Stimulated activated naive B cell treated with anti-CD40 and anti-IgM and Interleukin-4, amounts not matched to agents 10 μg/mL and 1 μg/mL and 100 μg/mL, for 72 hours (primary cell): ENCODE measurements at regions not wholly inside any gene's neighbourhood (a gene's known extent, or its start where the extent isn't known, plus 50 kb on each side); places are given as distances from the start of the nearest gene placed in this dataset.
"Not testable (repeated sequence)": the region's sequence is repeated elsewhere in the genome, so short reads cannot be mapped to it uniquely, and the experiment has no call there.

Experiments used
- ATAC-seq, 2 donors: fragments of 150-1000 bp; cut with Tn5 transposase; replicated peaks; 2 replicates each; pipeline ENCODE4 v1.10.0; 2021; ENCODE audit warnings: moderate library complexity in 1 of 2
- DNase-seq: peaks from one replicate; pipeline ENCODE4 v3.0.0; 2021
- H3K27ac Mint-ChIP-seq: one replicate; pipeline ENCODE4 v1.8.0; 2022; ENCODE audit warnings: mild to moderate bottlenecking, mixed read lengths
- H3K27me3 Mint-ChIP-seq, 2 donors: one replicate each; pipeline ENCODE4 v1.8.0; 2022; ENCODE audit warnings: mixed read lengths in 2 of 2
- H3K36me3 Mint-ChIP-seq, 2 donors: one replicate each; pipeline ENCODE4 v1.8.0; 2022; ENCODE audit warnings: mixed read lengths in 2 of 2, mild to moderate bottlenecking in 1 of 2
- H3K4me1 Mint-ChIP-seq, 2 donors: one replicate each; pipeline ENCODE4 v1.8.0; 2022; ENCODE audit warnings: mixed read lengths in 2 of 2, mild to moderate bottlenecking in 1 of 2
- H3K4me3 Mint-ChIP-seq, 2 donors: one replicate each; pipeline ENCODE4 v1.8.0; 2022; ENCODE audit warnings: mild to moderate bottlenecking in 2 of 2, mixed read lengths in 2 of 2, moderate library complexity in 1 of 2
- H3K9me3 Mint-ChIP-seq, 2 donors: one replicate each; pipeline ENCODE4 v1.8.0; 2022; ENCODE audit warnings: mixed read lengths in 2 of 2, mild to moderate bottlenecking in 1 of 2

DNA sequence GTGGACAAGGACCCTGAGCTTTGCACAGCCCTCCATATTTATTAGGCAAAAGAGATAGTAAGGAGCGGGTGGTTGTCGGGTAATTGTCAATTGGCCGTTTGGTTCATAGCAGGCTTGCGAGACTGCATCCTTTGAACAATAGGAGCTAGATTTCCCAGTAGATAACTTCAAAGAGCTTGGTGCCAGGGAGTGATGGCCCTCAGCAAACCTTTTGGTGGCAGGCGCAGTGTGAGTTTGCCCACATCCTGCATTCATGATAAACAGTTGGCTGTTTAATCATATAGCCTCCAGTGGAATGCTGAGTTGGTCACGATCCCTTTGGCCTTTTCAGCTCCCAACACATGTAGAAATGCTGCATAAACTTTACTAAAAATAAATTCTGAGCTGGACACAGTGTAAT, 156.9 kb downstream of the AKR1D1 start:
- Mint-ChIP-seq H3K9me3 (peaks cover 0 to 5% of the 10 kb centered on the region in 2 donors), H3K4me3 (no peak overlapping the region), H3K27ac (no peak overlapping the region), H3K4me1 (no peaks in the 10 kb centered on the region), H3K36me3 (no peaks in the 10 kb centered on the region), H3K27me3 (peaks cover 0 to 11% of the 10 kb centered on the region in 2 donors)
- ATAC-seq (no peak), DNase-seq (no peak)

DNA sequence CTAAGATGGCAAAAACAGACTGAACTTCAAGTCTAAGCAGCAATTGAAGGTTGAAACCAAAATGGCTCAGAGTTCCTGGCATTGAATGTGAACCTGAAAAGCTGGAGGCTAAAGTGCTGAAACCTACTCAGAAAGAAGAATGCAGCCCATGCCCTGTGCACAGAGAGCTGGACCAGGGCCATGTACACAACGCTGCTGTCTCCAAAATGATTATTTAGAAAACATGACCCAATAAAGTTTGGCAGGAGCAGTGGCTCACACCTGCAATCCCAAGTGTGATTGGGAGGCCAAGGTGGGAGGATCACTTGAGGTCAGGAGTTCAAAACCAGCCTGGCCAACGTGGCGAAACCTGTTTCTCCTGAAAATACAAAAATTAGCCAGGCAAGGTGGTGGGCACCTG, 158.9 kb downstream of the AKR1D1 start:
- H3K4me3 Mint-ChIP-seq: no peak overlapping the region
- H3K9me3 Mint-ChIP-seq: peaks cover 0 to 5% of the 10 kb centered on the region in 2 donors
- DNase-seq: no peak
- no peak for ATAC-seq
- no peaks in the 10 kb centered on the region for H3K36me3 Mint-ChIP-seq
- no peak overlapping the region for H3K27ac Mint-ChIP-seq
- peaks cover 0 to 6% of the 10 kb centered on the region in 2 donors for H3K27me3 Mint-ChIP-seq
- H3K4me1 Mint-ChIP-seq: no peaks in the 10 kb centered on the region

DNA sequence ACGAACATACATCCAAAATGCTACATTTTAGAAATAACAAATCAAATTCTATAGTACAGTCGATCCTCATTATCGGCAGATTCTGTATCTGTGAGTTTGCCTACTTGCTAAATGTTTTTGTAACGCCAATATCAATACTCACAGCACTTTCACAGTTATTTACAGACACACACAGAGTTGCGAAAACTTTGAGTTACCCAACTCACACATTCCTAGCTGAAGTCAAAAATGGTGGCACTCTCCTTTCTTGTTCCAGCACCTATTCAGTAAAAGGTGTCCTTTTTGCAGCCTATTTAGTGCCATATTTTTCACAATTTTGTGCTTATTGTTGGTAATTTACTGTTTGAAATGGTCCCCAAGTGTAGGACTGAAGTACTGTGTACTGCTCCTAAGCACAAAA, 161.7 kb downstream of the AKR1D1 start:
- DNase-seq (no peak), ATAC-seq (no peak)
- Mint-ChIP-seq H3K4me3 (no peak overlapping the region), H3K9me3 (peaks cover 0 to under 1% of the 10 kb centered on the region in 2 donors), H3K4me1 (no peaks in the 10 kb centered on the region), H3K36me3 (no peaks in the 10 kb centered on the region), H3K27ac (no peak overlapping the region), H3K27me3 (no peaks in the 10 kb centered on the region)

DNA sequence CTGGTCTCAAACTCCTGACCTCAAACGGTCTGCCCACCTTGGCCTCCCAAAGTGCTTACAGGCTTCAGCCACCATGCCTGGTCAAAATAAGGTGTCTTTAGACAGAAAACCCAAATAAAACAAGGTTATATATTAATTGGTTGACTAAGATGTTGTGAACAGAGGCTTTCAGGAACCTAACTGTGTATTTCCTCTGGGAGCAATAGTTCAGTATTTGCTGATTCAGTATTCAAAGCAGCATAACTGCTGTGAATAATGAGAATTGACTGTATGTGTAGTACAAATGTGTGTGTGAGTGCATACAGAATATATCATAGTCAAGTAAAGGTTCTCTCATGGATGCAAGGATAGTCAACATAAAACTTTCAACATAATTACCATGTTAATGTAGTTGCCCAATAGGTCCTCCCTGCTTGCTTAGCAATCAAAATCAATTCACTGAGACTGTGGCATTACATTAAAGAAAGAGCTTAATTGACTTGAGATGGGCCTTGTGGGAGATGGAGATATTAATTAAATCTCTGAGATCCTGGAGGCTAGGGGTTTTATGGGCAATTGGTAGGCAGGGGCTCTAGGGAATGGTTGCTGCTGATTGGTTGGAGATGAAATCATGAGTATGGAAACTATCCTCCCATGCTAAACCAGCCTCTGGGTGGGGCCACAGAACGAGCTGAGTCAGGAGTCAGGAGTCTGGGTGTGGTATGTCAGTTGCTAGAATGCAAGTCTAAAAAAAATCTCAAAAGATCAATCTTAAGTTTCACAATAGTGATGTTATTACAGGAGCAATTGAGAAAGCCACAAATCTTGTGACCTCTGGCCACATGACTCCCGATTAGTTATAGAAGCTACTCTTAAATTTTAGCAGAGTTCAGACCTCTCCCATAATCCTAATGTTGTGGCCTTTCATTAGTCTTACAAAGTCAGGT, 162.7 kb downstream of the AKR1D1 start:
- no peaks in the 10 kb centered on the region for H3K4me1 Mint-ChIP-seq
- no peaks in the 10 kb centered on the region for H3K9me3 Mint-ChIP-seq
- no peaks in the 10 kb centered on the region for H3K36me3 Mint-ChIP-seq
- no peaks in the 10 kb centered on the region for H3K27me3 Mint-ChIP-seq
- no peak overlapping the region for H3K4me3 Mint-ChIP-seq
- ATAC-seq: no peak
- H3K27ac Mint-ChIP-seq: no peak overlapping the region
- DNase-seq: no peak

DNA sequence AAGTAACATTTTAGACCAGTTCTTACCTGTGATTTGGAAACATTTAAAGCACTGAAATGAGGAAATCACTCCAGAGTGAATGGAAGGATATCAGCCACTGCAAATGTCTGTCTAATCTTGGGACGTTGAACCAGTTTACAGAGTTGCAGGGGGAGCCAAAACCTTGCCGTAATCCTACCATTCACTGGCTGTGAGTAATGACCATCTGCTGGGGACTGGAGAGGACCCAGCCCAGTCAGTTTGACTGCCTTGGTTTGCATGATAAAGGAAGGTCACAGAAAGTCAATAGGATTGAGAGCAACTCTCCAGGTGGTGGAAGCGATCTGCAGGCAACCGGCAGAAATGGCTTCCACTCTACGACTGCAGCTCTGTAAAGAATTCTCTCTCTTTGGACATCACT, 167.2 kb downstream of the AKR1D1 start:
- ATAC-seq: no peak
- H3K4me1 Mint-ChIP-seq: no peaks in the 10 kb centered on the region
- H3K27ac Mint-ChIP-seq: no peak overlapping the region
- H3K27me3 Mint-ChIP-seq: no peaks in the 10 kb centered on the region
- no peak for DNase-seq
- peaks cover 5 to 7% of the 10 kb centered on the region in 2 donors for H3K9me3 Mint-ChIP-seq
- no peaks in the 10 kb centered on the region for H3K36me3 Mint-ChIP-seq
- no peak overlapping the region for H3K4me3 Mint-ChIP-seq

DNA sequence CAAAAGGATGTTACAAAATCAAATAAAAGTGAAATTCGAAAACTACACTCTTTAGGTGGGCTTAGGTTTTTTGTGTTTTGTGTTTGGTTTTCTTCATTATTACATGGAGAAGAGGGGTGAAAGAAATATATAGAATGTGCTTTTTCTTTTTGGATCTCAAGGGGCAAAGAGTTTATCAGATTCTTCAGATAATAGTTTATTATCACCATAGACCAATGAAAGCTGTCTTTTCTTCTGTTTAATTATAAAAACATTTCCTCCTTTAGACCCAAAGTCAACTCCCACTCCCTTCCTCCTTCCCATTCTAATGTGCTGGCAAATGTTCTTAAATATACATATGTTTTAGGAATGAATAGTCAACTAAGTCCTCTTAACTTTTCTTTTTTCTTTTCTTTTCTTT, 167.6 kb downstream of the AKR1D1 start:
- H3K4me3 Mint-ChIP-seq: no peak overlapping the region
- no peak for ATAC-seq
- H3K4me1 Mint-ChIP-seq: no peaks in the 10 kb centered on the region

DNA sequence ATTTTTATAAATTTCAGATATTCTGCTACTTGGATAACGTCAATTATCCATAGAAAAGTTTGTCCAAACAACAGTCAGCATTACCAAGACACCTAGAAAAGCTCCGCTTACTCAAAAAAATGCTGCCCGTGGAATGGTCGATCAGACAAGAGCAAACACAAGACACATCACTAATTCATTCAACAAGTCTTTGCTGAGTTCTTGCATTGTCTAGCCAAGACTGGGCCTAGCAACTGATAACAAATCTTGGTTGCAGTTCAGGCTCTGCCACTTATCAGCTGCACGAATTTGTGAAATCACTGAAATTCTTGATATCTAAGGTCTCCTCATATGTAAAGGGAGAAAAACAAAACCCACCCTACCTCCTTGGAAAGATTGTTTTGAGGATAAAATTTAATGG, 168.3 kb downstream of the AKR1D1 start:
- H3K4me3 Mint-ChIP-seq: no peak overlapping the region
- H3K36me3 Mint-ChIP-seq: no peaks in the 10 kb centered on the region
- H3K27ac Mint-ChIP-seq: no peak overlapping the region
- no peaks in the 10 kb centered on the region for H3K27me3 Mint-ChIP-seq
- ATAC-seq: no peak
- peaks cover 5 to 7% of the 10 kb centered on the region in 2 donors for H3K9me3 Mint-ChIP-seq
- no peaks in the 10 kb centered on the region for H3K4me1 Mint-ChIP-seq
- no peak for DNase-seq

More for the DNA sequence above, 167.6 kb downstream of the AKR1D1 start:
- Mint-ChIP-seq H3K27ac (no peak overlapping the region), H3K9me3 (peaks cover 5 to 7% of the 10 kb centered on the region in 2 donors), H3K36me3 (no peaks in the 10 kb centered on the region), H3K27me3 (no peaks in the 10 kb centered on the region)
- DNase-seq: no peak

DNA sequence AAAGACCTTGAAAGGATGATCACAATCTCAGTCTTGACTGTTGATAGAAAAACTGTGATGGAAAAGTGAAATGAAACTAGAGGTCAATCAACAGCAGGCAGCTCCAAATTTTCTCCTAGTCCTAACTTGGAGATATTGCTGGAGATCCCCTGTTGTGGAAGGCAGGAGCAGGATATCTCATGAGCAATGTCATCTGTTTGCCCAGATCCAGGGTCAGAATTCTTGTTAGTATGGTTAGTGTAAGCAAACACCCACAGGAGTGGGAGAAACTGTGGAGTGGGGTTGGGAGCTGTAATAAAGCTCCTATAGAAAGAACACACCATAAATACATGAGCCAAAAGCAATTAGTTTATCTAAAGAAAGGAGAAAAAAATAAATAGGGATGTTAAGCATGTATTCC, 169.0 kb downstream of the AKR1D1 start:
- Mint-ChIP-seq H3K4me1 (no peaks in the 10 kb centered on the region), H3K27ac (no peak overlapping the region), H3K36me3 (no peaks in the 10 kb centered on the region), H3K9me3 (peaks cover 5 to 7% of the 10 kb centered on the region in 2 donors), H3K4me3 (no peak overlapping the region), H3K27me3 (no peaks in the 10 kb centered on the region)
- no peak for ATAC-seq
- DNase-seq: no peak

DNA sequence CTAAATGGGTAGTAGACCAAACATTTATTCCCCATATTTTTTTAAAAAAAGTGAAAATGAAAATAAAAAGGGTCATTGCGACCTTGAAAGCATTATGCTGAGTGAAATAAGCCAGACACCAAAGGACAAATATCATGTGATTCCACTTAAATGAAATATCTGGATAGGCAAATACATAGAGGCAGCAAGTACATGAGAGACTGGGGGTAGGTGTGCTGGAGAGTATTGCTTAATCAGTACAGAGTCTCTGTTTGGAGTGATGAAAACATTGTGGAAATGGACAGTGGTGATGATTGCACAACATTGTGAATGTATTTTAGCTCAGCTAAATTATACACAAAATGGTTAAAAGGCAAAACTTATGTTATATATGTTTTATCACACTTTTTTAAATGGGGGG, 169.4 kb downstream of the AKR1D1 start:
- no peak for ATAC-seq
- H3K27me3 Mint-ChIP-seq: no peaks in the 10 kb centered on the region
- H3K27ac Mint-ChIP-seq: no peak overlapping the region
- DNase-seq: no peak
- peaks cover 5 to 7% of the 10 kb centered on the region in 2 donors for H3K9me3 Mint-ChIP-seq
- no peaks in the 10 kb centered on the region for H3K4me1 Mint-ChIP-seq
- no peak overlapping the region for H3K4me3 Mint-ChIP-seq
- no peaks in the 10 kb centered on the region for H3K36me3 Mint-ChIP-seq

DNA sequence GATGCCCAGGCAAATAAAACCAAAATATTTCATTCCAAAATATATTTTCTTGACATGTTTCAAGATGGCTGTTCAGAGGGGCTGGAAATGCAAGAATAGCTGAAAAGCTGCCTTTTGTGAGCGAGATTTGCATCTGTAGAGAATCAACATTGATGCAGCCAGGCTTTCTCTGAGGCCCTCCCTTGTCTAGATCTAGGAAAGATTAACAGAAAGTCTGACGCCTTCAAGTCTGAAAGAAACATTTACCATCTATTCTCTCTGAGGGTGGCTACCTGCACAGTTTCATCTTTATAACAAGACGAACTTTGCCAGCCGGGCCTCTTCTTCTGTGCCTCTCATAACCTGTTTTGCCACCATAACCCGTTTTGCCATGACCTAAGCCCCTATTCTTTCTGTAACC, 170.2 kb downstream of the AKR1D1 start:
- no peaks in the 10 kb centered on the region for H3K36me3 Mint-ChIP-seq

DNA sequence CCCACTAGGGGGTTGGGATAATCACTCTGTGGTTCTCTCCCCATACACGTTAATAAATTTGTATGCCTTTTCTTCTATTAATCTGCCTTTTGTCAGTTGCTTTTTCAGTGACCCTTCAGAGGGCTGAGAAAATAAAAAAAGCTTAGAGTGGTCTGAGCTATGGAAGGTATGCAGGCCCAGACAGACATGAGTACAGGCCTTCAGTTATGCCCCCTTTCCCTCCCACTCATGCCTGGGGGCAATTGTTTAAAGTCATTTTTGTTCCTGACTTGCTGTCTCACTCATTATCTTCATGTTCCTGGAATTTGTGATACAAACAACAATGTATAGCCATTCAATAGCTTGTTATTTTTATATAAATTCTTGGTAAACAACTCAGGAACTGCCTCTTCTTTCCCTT, 170.8 kb downstream of the AKR1D1 start:
- Mint-ChIP-seq H3K27me3 (no peaks in the 10 kb centered on the region), H3K4me1 (no peaks in the 10 kb centered on the region), H3K27ac (no peak overlapping the region), H3K9me3 (peaks cover 5 to 7% of the 10 kb centered on the region in 2 donors), H3K36me3 (no peaks in the 10 kb centered on the region), H3K4me3 (no peak overlapping the region)
- no peak for DNase-seq
- ATAC-seq: no peak

More for the DNA sequence above, 170.2 kb downstream of the AKR1D1 start:
- H3K27ac Mint-ChIP-seq: no peak overlapping the region
- H3K9me3 Mint-ChIP-seq: peaks cover 5 to 7% of the 10 kb centered on the region in 2 donors
- DNase-seq (no peak), ATAC-seq (no peak)
- H3K4me3 Mint-ChIP-seq: no peak overlapping the region
- H3K27me3 Mint-ChIP-seq: no peaks in the 10 kb centered on the region
- H3K4me1 Mint-ChIP-seq: no peaks in the 10 kb centered on the region

DNA sequence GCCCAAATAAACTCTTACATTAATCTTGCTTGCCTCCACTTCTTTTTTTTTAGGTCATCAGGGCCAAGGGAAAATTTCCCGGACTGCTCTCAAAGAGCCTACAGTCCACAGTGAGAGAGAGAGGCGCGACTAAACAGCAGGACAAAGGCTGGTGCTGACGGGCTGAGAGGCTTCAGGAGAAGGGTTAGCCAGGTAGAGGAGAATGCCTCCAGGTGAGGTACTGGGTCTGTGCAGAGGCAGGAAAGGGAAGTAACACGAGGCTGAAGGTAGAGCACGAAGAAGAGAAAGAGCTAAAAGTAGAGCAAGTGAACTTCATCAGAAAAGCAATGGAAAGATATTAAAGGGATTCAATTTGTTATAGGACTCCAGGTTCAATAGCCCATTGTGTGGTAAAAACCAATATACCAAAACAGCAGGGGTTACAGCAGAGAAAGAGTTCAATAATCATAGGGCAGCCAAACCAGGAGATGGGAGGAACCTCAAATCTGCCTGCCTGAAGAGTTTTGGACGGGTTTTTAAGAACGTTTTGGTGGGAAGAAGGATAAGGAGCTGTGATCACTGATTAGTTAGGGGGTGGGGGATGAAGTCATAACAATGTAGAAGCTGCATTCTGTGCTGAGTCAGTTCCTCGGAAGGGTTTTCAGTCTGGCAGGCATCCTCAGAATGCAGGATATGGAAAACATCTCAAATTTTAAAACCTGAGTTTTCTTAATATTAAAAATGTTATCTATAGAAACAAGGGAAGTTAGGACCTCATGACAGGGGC, 171.5 kb downstream of the AKR1D1 start:
- Mint-ChIP-seq H3K9me3 (peaks cover 5 to 7% of the 10 kb centered on the region in 2 donors), H3K36me3 (no peaks in the 10 kb centered on the region), H3K4me3 (no peak overlapping the region), H3K4me1 (no peaks in the 10 kb centered on the region), H3K27ac (no peak overlapping the region), H3K27me3 (no peaks in the 10 kb centered on the region)
- no peak for DNase-seq
- ATAC-seq: no peak

DNA sequence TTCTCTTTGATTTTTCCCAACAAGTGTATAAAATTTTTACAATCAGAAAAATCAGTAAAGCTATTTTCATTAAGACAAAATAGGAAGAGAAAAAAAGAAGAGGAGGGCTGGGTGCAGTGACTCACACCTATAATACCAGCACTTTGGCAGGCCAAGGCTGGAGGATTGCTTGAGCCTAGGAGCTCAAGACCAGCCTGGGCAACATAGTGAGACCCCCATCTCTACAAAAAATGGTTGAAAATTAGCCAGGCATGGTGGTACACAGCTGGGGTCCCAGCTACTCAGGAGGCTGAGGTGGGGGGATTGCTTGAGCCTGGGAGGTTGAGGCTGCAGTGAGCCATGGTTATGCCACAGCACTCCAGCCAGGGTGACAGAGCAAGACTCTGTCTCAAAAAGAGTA, 172.3 kb downstream of the AKR1D1 start:
- Mint-ChIP-seq H3K36me3 (no peaks in the 10 kb centered on the region), H3K4me1 (no peaks in the 10 kb centered on the region), H3K27me3 (peaks cover 0 to 5% of the 10 kb centered on the region in 2 donors), H3K27ac (no peak overlapping the region), H3K9me3 (peaks cover 7 to 9% of the 10 kb centered on the region in 2 donors), H3K4me3 (no peak overlapping the region)
- DNase-seq (no peak), ATAC-seq (no peak)

DNA sequence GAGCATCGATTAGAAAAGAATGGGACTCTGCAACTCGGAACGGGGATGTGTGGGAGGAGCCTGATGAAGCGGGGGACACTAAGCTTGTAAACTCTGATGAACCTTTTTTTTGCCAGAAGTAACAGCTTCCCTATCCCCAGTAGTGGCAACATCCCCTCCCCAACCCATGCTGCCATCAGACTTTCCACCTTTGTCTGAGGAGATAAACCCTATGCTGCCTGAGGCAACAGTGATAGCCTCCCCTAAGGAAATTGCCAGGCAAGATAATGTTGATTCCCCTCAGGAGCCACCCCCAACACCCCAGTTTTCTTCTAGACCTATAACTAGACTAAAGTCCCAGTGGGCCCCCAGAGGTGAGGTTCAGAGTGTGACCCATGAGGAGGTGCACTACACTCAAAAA, 173.7 kb downstream of the AKR1D1 start:
- Mint-ChIP-seq H3K27ac (no peak overlapping the region), H3K9me3 (peaks cover 7 to 9% of the 10 kb centered on the region in 2 donors), H3K4me1 (no peaks in the 10 kb centered on the region), H3K36me3 (no peaks in the 10 kb centered on the region), H3K27me3 (peaks cover 0 to 7% of the 10 kb centered on the region in 2 donors), H3K4me3 (no peak overlapping the region)
- ATAC-seq (no peak), DNase-seq (no peak)

DNA sequence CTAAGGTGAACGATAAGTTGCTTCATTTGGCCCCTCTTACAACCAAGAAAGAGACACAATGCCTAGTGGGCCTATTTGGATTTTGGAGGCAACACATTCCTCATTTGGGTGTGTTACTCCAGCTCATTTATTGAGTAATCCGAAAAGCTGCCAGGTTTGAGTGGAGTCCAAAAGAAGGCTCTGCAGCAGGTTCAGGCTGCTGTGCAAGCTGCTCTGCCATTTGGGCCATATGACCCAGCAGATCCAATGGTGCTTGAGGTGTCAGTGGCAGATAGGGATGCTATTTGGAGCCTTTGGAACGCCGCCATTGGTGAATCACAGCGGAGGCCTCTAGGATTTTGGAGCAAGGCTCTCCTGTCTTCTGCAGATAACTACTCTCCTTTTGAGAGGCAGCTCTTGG, 176.4 kb downstream of the AKR1D1 start:
- H3K9me3 Mint-ChIP-seq, H3K27ac Mint-ChIP-seq, H3K36me3 Mint-ChIP-seq, H3K4me3 Mint-ChIP-seq, ATAC-seq, H3K27me3 Mint-ChIP-seq, H3K4me1 Mint-ChIP-seq, DNase-seq: not testable (repeated sequence)
